ENCODE measurements at regions not wholly inside any gene's neighbourhood (a gene's known extent, or its start where the extent isn't known, plus 50 kb on each side); places are given as distances from the start of the nearest gene placed in this dataset.

- TF ChIP-seq, protein P1, sequence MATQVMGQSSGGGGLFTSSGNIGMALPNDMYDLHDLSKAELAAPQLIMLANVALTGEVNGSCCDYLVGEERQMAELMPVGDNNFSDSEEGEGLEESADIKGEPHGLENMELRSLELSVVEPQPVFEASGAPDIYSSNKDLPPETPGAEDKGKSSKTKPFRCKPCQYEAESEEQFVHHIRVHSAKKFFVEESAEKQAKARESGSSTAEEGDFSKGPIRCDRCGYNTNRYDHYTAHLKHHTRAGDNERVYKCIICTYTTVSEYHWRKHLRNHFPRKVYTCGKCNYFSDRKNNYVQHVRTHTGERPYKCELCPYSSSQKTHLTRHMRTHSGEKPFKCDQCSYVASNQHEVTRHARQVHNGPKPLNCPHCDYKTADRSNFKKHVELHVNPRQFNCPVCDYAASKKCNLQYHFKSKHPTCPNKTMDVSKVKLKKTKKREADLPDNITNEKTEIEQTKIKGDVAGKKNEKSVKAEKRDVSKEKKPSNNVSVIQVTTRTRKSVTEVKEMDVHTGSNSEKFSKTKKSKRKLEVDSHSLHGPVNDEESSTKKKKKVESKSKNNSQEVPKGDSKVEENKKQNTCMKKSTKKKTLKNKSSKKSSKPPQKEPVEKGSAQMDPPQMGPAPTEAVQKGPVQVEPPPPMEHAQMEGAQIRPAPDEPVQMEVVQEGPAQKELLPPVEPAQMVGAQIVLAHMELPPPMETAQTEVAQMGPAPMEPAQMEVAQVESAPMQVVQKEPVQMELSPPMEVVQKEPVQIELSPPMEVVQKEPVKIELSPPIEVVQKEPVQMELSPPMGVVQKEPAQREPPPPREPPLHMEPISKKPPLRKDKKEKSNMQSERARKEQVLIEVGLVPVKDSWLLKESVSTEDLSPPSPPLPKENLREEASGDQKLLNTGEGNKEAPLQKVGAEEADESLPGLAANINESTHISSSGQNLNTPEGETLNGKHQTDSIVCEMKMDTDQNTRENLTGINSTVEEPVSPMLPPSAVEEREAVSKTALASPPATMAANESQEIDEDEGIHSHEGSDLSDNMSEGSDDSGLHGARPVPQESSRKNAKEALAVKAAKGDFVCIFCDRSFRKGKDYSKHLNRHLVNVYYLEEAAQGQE (tag by site-specific recombination; IDR thresholded peaks at IDR 0.05) = no peak
- no peak for TF ChIP-seq CTCF (tag by site-specific recombination; IDR thresholded peaks at IDR 0.05)
- TF ChIP-seq RBAK (tag by site-specific recombination; IDR thresholded peaks at IDR 0.05) = no peak
- no peak for TF ChIP-seq ZNF791 (tag by site-specific recombination; IDR thresholded peaks at IDR 0.05)
- no peak for TF ChIP-seq ZNF777 (tag by site-specific recombination; IDR thresholded peaks at IDR 0.05; ENCODE audit: borderline replicate concordance)
- TF ChIP-seq ZNF585B (tag by site-specific recombination; IDR thresholded peaks at IDR 0.05) = no peak
- no peak for TF ChIP-seq ZNF184 (tag by site-specific recombination; IDR thresholded peaks at IDR 0.05)
- no peak for TF ChIP-seq ZNF214 (tag by site-specific recombination; IDR thresholded peaks at IDR 0.05; ENCODE audit: borderline replicate concordance)
- no peak for TF ChIP-seq ZNF221 (tag by site-specific recombination; IDR thresholded peaks at IDR 0.05; ENCODE audit: borderline replicate concordance)
These were observed 54.1 kb upstream of the SLC36A4 start for GRCh38 chr11:93251922-93252321.

All from HEK293 (cell line).